Vagina (tissue), 2 donors: ENCODE measurements at regions not wholly inside any gene's neighbourhood (a gene's known extent, or its start where the extent isn't known, plus 50 kb on each side); places are given as distances from the start of the nearest gene placed in this dataset.

Experiments
- POLR2A ChIP-seq, 2 donors: fragments of 450-650 bp; IDR thresholded peaks; one replicate each; pipeline ENCODE4 v1.6.1; 2017; ENCODE audit warnings: antibody characterized with exemption in 2 of 2, mild to moderate bottlenecking in 2 of 2, moderate library complexity in 2 of 2
- TF ChIP-seq, protein P1 (sequence below), 3 experiments: fragments of 450-650 bp in 2 of 3; fragments of 200-600 bp in 1 of 3; sonication (generic) in 1 of 3; IDR thresholded peaks; one replicate each; pipeline ENCODE4 v1.5.1; 2017 to 2019; ENCODE audit warnings: antibody characterized with exemption in 3 of 3, mild to moderate bottlenecking in 2 of 3, moderate library complexity in 2 of 3

DNA sequence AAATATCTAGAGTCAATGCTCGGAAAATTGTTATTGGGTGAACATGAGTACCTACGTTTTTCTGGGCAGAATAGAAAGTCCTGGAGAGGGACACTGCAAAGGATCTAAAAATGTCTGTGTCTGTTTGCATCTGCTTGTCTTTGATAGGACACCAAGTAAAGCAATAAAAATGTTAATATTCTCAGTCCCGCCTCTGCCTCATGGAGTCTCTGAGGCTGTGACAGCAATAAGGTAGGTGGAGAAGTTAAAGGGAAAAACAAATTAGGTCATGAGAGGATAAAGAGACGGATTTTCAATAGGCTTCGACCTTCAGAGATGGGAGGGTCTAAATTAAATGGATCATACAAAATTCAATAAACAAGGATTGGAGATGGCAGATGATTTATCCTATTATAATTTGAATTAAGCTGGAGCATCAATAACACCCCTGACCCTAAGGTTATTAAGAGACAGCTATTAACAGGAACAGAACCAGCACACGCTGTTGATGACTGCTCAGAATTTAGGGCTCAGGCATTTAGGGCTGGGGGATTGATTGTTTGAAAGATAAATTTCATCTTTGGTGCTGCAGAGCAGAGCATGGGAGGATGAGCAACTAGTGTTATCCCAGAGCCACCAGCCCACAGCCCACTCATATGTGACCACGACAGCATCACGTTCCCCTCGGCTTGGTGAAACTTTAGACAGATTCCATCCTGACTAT, 620.3 kb upstream of the CDH4 start:
- TF ChIP-seq, protein P1, sequence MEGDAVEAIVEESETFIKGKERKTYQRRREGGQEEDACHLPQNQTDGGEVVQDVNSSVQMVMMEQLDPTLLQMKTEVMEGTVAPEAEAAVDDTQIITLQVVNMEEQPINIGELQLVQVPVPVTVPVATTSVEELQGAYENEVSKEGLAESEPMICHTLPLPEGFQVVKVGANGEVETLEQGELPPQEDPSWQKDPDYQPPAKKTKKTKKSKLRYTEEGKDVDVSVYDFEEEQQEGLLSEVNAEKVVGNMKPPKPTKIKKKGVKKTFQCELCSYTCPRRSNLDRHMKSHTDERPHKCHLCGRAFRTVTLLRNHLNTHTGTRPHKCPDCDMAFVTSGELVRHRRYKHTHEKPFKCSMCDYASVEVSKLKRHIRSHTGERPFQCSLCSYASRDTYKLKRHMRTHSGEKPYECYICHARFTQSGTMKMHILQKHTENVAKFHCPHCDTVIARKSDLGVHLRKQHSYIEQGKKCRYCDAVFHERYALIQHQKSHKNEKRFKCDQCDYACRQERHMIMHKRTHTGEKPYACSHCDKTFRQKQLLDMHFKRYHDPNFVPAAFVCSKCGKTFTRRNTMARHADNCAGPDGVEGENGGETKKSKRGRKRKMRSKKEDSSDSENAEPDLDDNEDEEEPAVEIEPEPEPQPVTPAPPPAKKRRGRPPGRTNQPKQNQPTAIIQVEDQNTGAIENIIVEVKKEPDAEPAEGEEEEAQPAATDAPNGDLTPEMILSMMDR (IDR thresholded peaks at IDR 0.05) = no peak
- no peak for TF ChIP-seq POLR2A (IDR thresholded peaks at IDR 0.05)
